ENCODE measurements at regions not wholly inside any gene's neighbourhood (a gene's known extent, or its start where the extent isn't known, plus 50 kb on each side); places are given as distances from the start of the nearest gene placed in this dataset.

GRCh38 chr10:42422911-42423310 is 215.5 kb downstream of the ZNF33B start:
- TF ChIP-seq CTCF (optimal IDR thresholded peaks at IDR 0.05 in 1 of 3, IDR thresholded peaks at IDR 0.05 in 1 of 3, conservative IDR thresholded peaks at IDR 0.05 in 1 of 3; ENCODE audit: extremely low read depth in 1 of 3, insufficient read depth in 2 of 3, low read length in 3 of 3), result no peak
- TF ChIP-seq EZH2 (IDR thresholded peaks at IDR 0.05; ENCODE audit: low read length), result no peak
